K562 (cell line): ENCODE measurements at regions not wholly inside any gene's neighbourhood (a gene's known extent, or its start where the extent isn't known, plus 50 kb on each side); places are given as distances from the start of the nearest gene placed in this dataset.
A peak's percentile ranks its signal among the peaks of the same experiment; 100 is the strongest.

Experiments used
- ATAC-seq: fragments of 200-7000 bp; cut with Tn5 transposase; 3 replicates; pipeline ENCODE4 v1.9.1; 2020; ENCODE audit warnings: moderate library complexity
- BruUV-seq: library from RNA; stranded (reverse); fragments of 400-500 nt; replicated peaks from 2 replicates; lab custom pipeline; 2021; lab: Mats Ljungman, UMichigan
- CTCF ChIA-PET: fragments of 300-600 bp; formaldehyde crosslinking; extraction: SDS; loops from one replicate; lab custom pipeline; 2021; ENCODE audit warnings: low intra/inter-chr PET ratio; lab: Yijun Ruan, JAX
- POLR2A ChIA-PET: fragments of 300-600, 350-650 bp; sonication (Branson Sonifier 250); formaldehyde crosslinking; extraction: SDS; loops from one replicate; lab custom pipeline; 2021; ENCODE audit warnings: antibody characterized with exemption, inconsistent platforms; lab: Yijun Ruan, JAX
- DNase-seq, 4 experiments: peaks; one replicate each; pipeline versions ENCODE4 v3.0.0 to v3.0.0-alpha.2; 2011 to 2018; ENCODE audit warnings: low spot score in 3 of 4, mixed read lengths in 3 of 4; ENCODE audit errors: extremely low read depth in 1 of 4
- FAIRE-seq: peaks from 2 replicates; lab custom pipeline; 2011; peaks lifted over from hg19 to GRCh38; lab: Jason Lieb, UNC
- H2AFZ ChIP-seq: 2 replicates; pipeline ENCODE4 v1.6.0; 2011; ENCODE audit warnings: low read depth, low read length, control low read depth, inconsistent platforms
- H3K27ac ChIP-seq: fragments of 200-600 bp; 3 replicates; pipeline ENCODE4 v1.8.0; 2011; ENCODE audit warnings: low read depth, mild to moderate bottlenecking, control low read depth, inconsistent platforms, low read length, moderate library complexity, mixed read lengths; ENCODE audit errors: extremely low read depth
- H3K27me3 ChIP-seq, 2 experiments: fragments of 300-600 bp in 1 of 2; 2 replicates in 1 of 2; 3 replicates in 1 of 2; pipeline versions ENCODE4 v1.6.0 to v1.8.0; 2011; ENCODE audit warnings: inconsistent platforms in 2 of 2, low read length in 2 of 2, mild to moderate bottlenecking in 1 of 2, mixed read lengths in 1 of 2, moderate library complexity in 1 of 2; ENCODE audit not compliant: control insufficient read depth in 2 of 2, insufficient read depth in 2 of 2
- H3K36me3 ChIP-seq: fragments of 300-600 bp; 3 replicates; pipeline ENCODE4 v1.8.0; 2011; ENCODE audit warnings: mild to moderate bottlenecking, low read length, inconsistent platforms; ENCODE audit not compliant: control insufficient read depth, insufficient read depth
- H3K4me1 ChIP-seq, 2 experiments: fragments of 200-600 bp in 1 of 2; replicated peaks in 1 of 2; 2 replicates in 1 of 2; 3 replicates in 1 of 2; pipeline versions ENCODE4 v1.5.1 to v1.8.0; 2011; ENCODE audit warnings: inconsistent platforms in 2 of 2, low read length in 2 of 2, mild to moderate bottlenecking in 1 of 2, mixed read lengths in 1 of 2, moderate library complexity in 1 of 2; ENCODE audit not compliant: control insufficient read depth in 2 of 2, insufficient read depth in 2 of 2
- H3K4me2 ChIP-seq: 2 replicates; pipeline ENCODE4 v1.6.1; 2011; ENCODE audit warnings: low read length, control low read depth, inconsistent platforms, mixed read lengths; ENCODE audit not compliant: insufficient read depth
- H3K4me3 ChIP-seq: fragments of 200-600 bp; sonication (generic), shearing (Covaris generic); 2 replicates; pipeline ENCODE4 v1.5.1; 2016; ENCODE audit warnings: control low read depth, inconsistent platforms
- H3K79me2 ChIP-seq: fragments of 200-600 bp; 3 replicates; pipeline ENCODE4 v1.8.0; 2011; ENCODE audit warnings: low read length, inconsistent platforms; ENCODE audit not compliant: control insufficient read depth, insufficient read depth
- H3K9ac ChIP-seq, 2 experiments: 2 replicates each; pipeline versions ENCODE4 v1.6.0 to v1.6.1; 2011; ENCODE audit warnings: low read depth in 2 of 2, low read length in 2 of 2, control low read depth in 1 of 2, inconsistent platforms in 1 of 2, mild to moderate bottlenecking in 1 of 2, mixed read lengths in 1 of 2; ENCODE audit not compliant: insufficient read depth in 1 of 2
- H3K9me1 ChIP-seq: one replicate; pipeline ENCODE4 v1.6.0; 2011; ENCODE audit warnings: inconsistent platforms, mild to moderate bottlenecking, low read length, moderate library complexity; ENCODE audit not compliant: control insufficient read depth, insufficient read depth
- H3K9me3 ChIP-seq: replicated peaks from 2 replicates; pipeline ENCODE4 v1.5.1; 2011; ENCODE audit warnings: low read depth, low read length, inconsistent platforms; ENCODE audit not compliant: control insufficient read depth, insufficient read depth
- H4K20me1 ChIP-seq: replicated peaks from 2 replicates; pipeline ENCODE4 v1.6.1; 2011; ENCODE audit warnings: low read length, inconsistent platforms, mixed read lengths; ENCODE audit not compliant: control insufficient read depth, insufficient read depth
- ARID2 ChIP-seq: fragments of 450-650 bp; IDR thresholded peaks from 2 replicates; pipeline ENCODE4 v1.6.1; 2017; ENCODE audit warnings: antibody characterized with exemption, mild to moderate bottlenecking
- ESRRA ChIP-seq: fragments of 450-650 bp; IDR thresholded peaks from 2 replicates; pipeline ENCODE4 v1.6.1; 2014; ENCODE audit warnings: low read depth, mild to moderate bottlenecking, moderate library complexity, borderline replicate concordance
- SRSF7 ChIP-seq: fragments of 200-400 bp; formaldehyde crosslinking; optimal IDR thresholded peaks from 2 replicates; pipeline ENCODE3; 2017; ENCODE audit warnings: mild to moderate bottlenecking, low read depth, low read length
- STAT5A ChIP-seq: IDR thresholded peaks from 2 replicates; pipeline ENCODE4 v1.6.1; 2012; ENCODE audit warnings: low read length, inconsistent platforms, borderline replicate concordance
- ZNF3 ChIP-seq: fragments of 250-450 bp; sonication (Bioruptor Pico); IDR thresholded peaks from 2 replicates; pipeline ENCODE4 v1.5.0; 2021; ENCODE audit warnings: mild to moderate bottlenecking, moderate library complexity
- WGBS: fragments of 100-300 bp; shearing (Covaris generic); methylation state at CpG from one replicate; pipeline ENCODE4 v1.1.6; 2016; ENCODE audit warnings: low coverage, mixed read lengths; ENCODE audit not compliant: insufficient coverage; ENCODE audit errors: missing lambda C conversion rate; 5-methylcytosine and 5-hydroxymethylcytosine counted together
- in situ Hi-C: fragments of 300-500 bp; cut with MboI; formaldehyde crosslinking; loops from 4 replicates; pipeline ENCODE4 v1.15.0; 2018; ENCODE audit warnings: inconsistent platforms, mixed read lengths
- intact Hi-C: fragments of 100-400 bp; cut with micrococcal nuclease; formaldehyde crosslinking; loops from 2 replicates; pipeline ENCODE4 v1.14.2; 2022

GRCh38 chr1:67540733-67541125, 110.5 kb upstream of the SERBP1 start:
- Histone ChIP-seq H3K27ac (no peak overlapping the region), H4K20me1 (no peaks in the 10 kb centered on the region), H2AFZ (no peak overlapping the region), H3K4me3 (no peak overlapping the region), H3K36me3 (no peaks in the 10 kb centered on the region), H3K79me2 (no peaks in the 10 kb centered on the region), H3K9ac (no peak overlapping the region), H3K4me1 (peaks cover 12 to 14% of the 10 kb centered on the region in 2 experiments; a peak in 4 of 5 replicates), H3K4me2 (no peak overlapping the region), H3K9me1 (no peaks in the 10 kb centered on the region), H3K27me3 (no peaks in the 10 kb centered on the region), H3K9me3 (no peaks in the 10 kb centered on the region)
- TF ChIP-seq ARID2 (no peak), ZNF3 (CRISPR knock-in tag) (peak; percentile 47; the same call in 1 of the 2 replicates)
- intact Hi-C loops = no loop called here
- in situ Hi-C loops = loop anchor here (25.0 kb wide), 3 partner anchors 572 to 922 kb away; no protein-coding TSS in a partner anchor
- WGBS = 57% methylated on average over 1 of the region's 1 CpG
- ATAC-seq (no peak), DNase-seq (no peak), FAIRE-seq (no peak)
- BruUV-seq = no TSS peak
- ChIA-PET CTCF (no interaction called here), POLR2A (interaction anchor here (1.0 to 2.4 kb wide), 5 partner anchors 17 to 219 kb away, joined by 3 to 23 read pairs (median 4); partner anchors contain the start of gene GADD45A)

- H3K27me3 ChIP-seq = no peaks in the 10 kb centered on the region
- WGBS = 20% methylated on average over 2 of the region's 2 CpGs
- intact Hi-C loops = no loop called here
- no peak overlapping the region for H3K4me2 ChIP-seq
- H3K4me3 ChIP-seq = no peak overlapping the region
- H3K36me3 ChIP-seq = no peaks in the 10 kb centered on the region
- in situ Hi-C loops = loop anchor here (25.0 kb wide), 3 partner anchors 570 to 920 kb away; no protein-coding TSS in a partner anchor
- H3K9me3 ChIP-seq = no peaks in the 10 kb centered on the region
- H2AFZ ChIP-seq = peak overlapping the region; percentile 1
- no peaks in the 10 kb centered on the region for H3K79me2 ChIP-seq
- BruUV-seq = no TSS peak
- peaks cover 12 to 14% of the 10 kb centered on the region in 2 experiments; a peak in 4 of 5 replicates for H3K4me1 ChIP-seq
- POLR2A ChIA-PET = interaction anchor here (1.1 kb wide), 1 partner anchor 10 kb away, joined by 4 read pairs; no protein-coding TSS in a partner anchor
- DNase-seq (no peak), FAIRE-seq (no peak)
- H4K20me1 ChIP-seq = no peaks in the 10 kb centered on the region
- no peak overlapping the region for H3K27ac ChIP-seq
- no peaks in the 10 kb centered on the region for H3K9me1 ChIP-seq
- TF ChIP-seq STAT5A (no peak), SRSF7 (no peak), ESRRA (peak; percentile 23; the same call in 1 of the 2 replicates)
- TF ChIP-seq, all 486 proteins: peak for 1
- no peak for ATAC-seq
- CTCF ChIA-PET = no interaction called here
- H3K9ac ChIP-seq = no peak overlapping the region
Measured at GRCh38 chr1:67542747-67543146, 112.5 kb upstream of the SERBP1 start.
